NK-92 treated with Interleukin-12 subunit alpha and Interleukin-12 subunit beta, amount 100 ng/mL, for 24 hours (cell line): ENCODE measurements at regions not wholly inside any gene's neighbourhood (a gene's known extent, or its start where the extent isn't known, plus 50 kb on each side); places are given as distances from the start of the nearest gene placed in this dataset.

ENCODE experiments used
- DNase-seq: peaks from one replicate; lab custom pipeline; 2025; lab: John Stamatoyannopoulos, UW

GRCh38 chr2:172329774-172330671 is 97.4 kb upstream of the ITGA6 start:
- DNase-seq, result no peak

GRCh38 chr2:172332507-172332906 is 94.9 kb upstream of the ITGA6 start:
- DNase-seq, result no peak

GRCh38 chr2:172333235-172333977 is 94.0 kb upstream of the ITGA6 start:
- DNase-seq, result no peak

- DNase-seq, result no peak
These were observed 93.4 kb upstream of the ITGA6 start for GRCh38 chr2:172333978-172334330.

- DNase-seq, result no peak
These were observed 92.4 kb upstream of the ITGA6 start for GRCh38 chr2:172334988-172335387.

- no peak for DNase-seq
These were observed 91.7 kb upstream of the ITGA6 start for GRCh38 chr2:172335736-172336135.

GRCh38 chr2:172336681-172337080 is 90.7 kb upstream of the ITGA6 start:
- DNase-seq, result no peak

- DNase-seq, result no peak
These were observed 87.9 kb upstream of the ITGA6 start for GRCh38 chr2:172339371-172340010.

- DNase-seq, result no peak
These were observed 87.0 kb upstream of the ITGA6 start for GRCh38 chr2:172340394-172340793.

GRCh38 chr2:172342078-172342477 is 85.3 kb upstream of the ITGA6 start:
- DNase-seq, result no peak

- DNase-seq, result no peak
These were observed 84.8 kb upstream of the ITGA6 start for GRCh38 chr2:172342611-172343010.

- no peak for DNase-seq
These were observed 83.2 kb upstream of the ITGA6 start for GRCh38 chr2:172344159-172344558.

- no peak for DNase-seq
These were observed 81.3 kb upstream of the ITGA6 start for GRCh38 chr2:172345956-172346555.

GRCh38 chr2:172348555-172349288 is 78.7 kb upstream of the ITGA6 start:
- no peak for DNase-seq

- no peak for DNase-seq
These were observed 76.4 kb upstream of the ITGA6 start for GRCh38 chr2:172350839-172351479.

- no peak for DNase-seq
These were observed 75.8 kb upstream of the ITGA6 start for GRCh38 chr2:172351586-172351985.

- no peak for DNase-seq
These were observed 73.0 kb upstream of the ITGA6 start for GRCh38 chr2:172354347-172354746.

- no peak for DNase-seq
These were observed 69.9 kb upstream of the ITGA6 start for GRCh38 chr2:172357442-172357841.

- DNase-seq, result no peak
These were observed 68.5 kb upstream of the ITGA6 start for GRCh38 chr2:172358691-172359556.

- DNase-seq, result no peak
These were observed 66.0 kb upstream of the ITGA6 start for GRCh38 chr2:172361360-172361759.
